ENCODE measurements at regions not wholly inside any gene's neighbourhood (a gene's known extent, or its start where the extent isn't known, plus 50 kb on each side); places are given as distances from the start of the nearest gene placed in this dataset.

DNA sequence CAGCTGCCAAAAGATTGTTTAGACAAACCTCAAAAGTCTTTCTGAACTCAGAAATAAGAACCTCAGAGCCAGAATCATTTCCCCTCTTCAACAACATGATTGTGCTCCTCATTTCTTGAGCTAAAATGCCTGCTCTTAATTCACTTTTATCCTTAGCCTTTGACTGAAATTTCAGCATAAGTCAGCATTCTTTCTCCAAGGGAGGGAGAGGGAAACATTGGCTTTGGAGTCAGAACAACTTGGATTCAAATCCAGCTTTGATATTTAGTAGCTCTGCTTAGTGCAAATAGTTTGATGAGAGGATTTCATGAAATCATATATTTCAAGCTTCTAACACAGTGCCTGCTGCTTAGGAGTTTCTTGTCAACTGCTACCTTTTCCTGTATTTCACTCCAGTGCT is 484.6 kb upstream of the INTU start:
- Histone ChIP-seq H3K36me3 (replicated peaks) (no peaks in the 10 kb centered on the region), H3K4me3 (ENCODE audit: low read depth, low read length) (no peak overlapping the region), H3K27me3 (replicated peaks) (no peaks in the 10 kb centered on the region), H3K27ac (no peak overlapping the region)
- TF ChIP-seq, protein P1, sequence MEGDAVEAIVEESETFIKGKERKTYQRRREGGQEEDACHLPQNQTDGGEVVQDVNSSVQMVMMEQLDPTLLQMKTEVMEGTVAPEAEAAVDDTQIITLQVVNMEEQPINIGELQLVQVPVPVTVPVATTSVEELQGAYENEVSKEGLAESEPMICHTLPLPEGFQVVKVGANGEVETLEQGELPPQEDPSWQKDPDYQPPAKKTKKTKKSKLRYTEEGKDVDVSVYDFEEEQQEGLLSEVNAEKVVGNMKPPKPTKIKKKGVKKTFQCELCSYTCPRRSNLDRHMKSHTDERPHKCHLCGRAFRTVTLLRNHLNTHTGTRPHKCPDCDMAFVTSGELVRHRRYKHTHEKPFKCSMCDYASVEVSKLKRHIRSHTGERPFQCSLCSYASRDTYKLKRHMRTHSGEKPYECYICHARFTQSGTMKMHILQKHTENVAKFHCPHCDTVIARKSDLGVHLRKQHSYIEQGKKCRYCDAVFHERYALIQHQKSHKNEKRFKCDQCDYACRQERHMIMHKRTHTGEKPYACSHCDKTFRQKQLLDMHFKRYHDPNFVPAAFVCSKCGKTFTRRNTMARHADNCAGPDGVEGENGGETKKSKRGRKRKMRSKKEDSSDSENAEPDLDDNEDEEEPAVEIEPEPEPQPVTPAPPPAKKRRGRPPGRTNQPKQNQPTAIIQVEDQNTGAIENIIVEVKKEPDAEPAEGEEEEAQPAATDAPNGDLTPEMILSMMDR (IDR thresholded peaks at IDR 0.05; ENCODE audit: low read depth, low read length, missing control alignments) = no peak
- no peak for DNase-seq
- in situ Hi-C loops (cut with HindIII; ENCODE audit: low pct_ligation_motif_present, low sequenced_read_pairs) = no loop called here

DNA sequence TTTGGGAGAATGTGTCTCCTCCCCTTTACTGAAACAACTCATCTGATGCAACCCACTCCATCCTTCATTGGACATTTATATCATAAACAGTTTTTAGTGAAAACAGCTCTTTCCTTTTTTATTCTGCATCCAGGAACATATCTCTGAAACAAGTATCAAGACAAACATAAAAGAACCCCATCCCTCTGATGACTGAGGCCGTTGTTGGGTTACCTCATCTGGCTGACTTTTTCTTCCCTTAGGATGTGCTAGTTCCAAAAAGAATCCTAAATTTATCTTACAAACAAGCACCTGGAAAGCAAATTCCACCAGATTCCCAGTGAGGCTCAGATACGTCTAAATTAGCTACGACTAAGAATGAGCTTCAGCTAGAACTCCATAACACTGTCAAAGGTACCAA is 483.7 kb upstream of the INTU start:
- Histone ChIP-seq H3K27ac (no peak overlapping the region), H3K4me3 (ENCODE audit: low read depth, low read length) (no peak overlapping the region), H3K27me3 (replicated peaks) (no peaks in the 10 kb centered on the region), H3K36me3 (replicated peaks) (no peaks in the 10 kb centered on the region)
- in situ Hi-C loops (cut with HindIII; ENCODE audit: low pct_ligation_motif_present, low sequenced_read_pairs) = no loop called here
- DNase-seq = no peak
- TF ChIP-seq, protein P1 (IDR thresholded peaks at IDR 0.05; ENCODE audit: low read depth, low read length, missing control alignments) = no peak

GRCh38 chr4:127151941-127152340 is 480.8 kb upstream of the INTU start:
- TF ChIP-seq, protein P1 (IDR thresholded peaks at IDR 0.05; ENCODE audit: low read depth, low read length, missing control alignments) = no peak
- in situ Hi-C loops (cut with HindIII; ENCODE audit: low pct_ligation_motif_present, low sequenced_read_pairs) = no loop called here

GRCh38 chr4:127155116-127155515 is 477.6 kb upstream of the INTU start:
- Histone ChIP-seq H3K27ac (no peak overlapping the region), H3K27me3 (replicated peaks) (no peaks in the 10 kb centered on the region), H3K36me3 (replicated peaks) (no peaks in the 10 kb centered on the region), H3K4me3 (ENCODE audit: low read depth, low read length) (no peak overlapping the region)
- DNase-seq = no peak
- TF ChIP-seq, protein P1 (IDR thresholded peaks at IDR 0.05; ENCODE audit: low read depth, low read length, missing control alignments) = no peak
- in situ Hi-C loops (cut with HindIII; ENCODE audit: low pct_ligation_motif_present, low sequenced_read_pairs) = no loop called here

More at GRCh38 chr4:127151941-127152340, 480.8 kb upstream of the INTU start:
- Histone ChIP-seq H3K36me3 (replicated peaks) (no peaks in the 10 kb centered on the region), H3K27ac (no peak overlapping the region), H3K4me3 (ENCODE audit: low read depth, low read length) (no peak overlapping the region), H3K27me3 (replicated peaks) (no peaks in the 10 kb centered on the region)
- no peak for DNase-seq

- TF ChIP-seq, protein P1 (IDR thresholded peaks at IDR 0.05; ENCODE audit: low read depth, low read length, missing control alignments) = no peak
- DNase-seq = no peak
- in situ Hi-C loops (cut with HindIII; ENCODE audit: low pct_ligation_motif_present, low sequenced_read_pairs) = no loop called here
- H3K27ac ChIP-seq = no peak overlapping the region
- no peak overlapping the region for H3K4me3 ChIP-seq (ENCODE audit: low read depth, low read length)
- H3K36me3 ChIP-seq (replicated peaks) = no peaks in the 10 kb centered on the region
- H3K27me3 ChIP-seq (replicated peaks) = no peaks in the 10 kb centered on the region
Measured at GRCh38 chr4:127155555-127155954, 477.2 kb upstream of the INTU start.

DNA sequence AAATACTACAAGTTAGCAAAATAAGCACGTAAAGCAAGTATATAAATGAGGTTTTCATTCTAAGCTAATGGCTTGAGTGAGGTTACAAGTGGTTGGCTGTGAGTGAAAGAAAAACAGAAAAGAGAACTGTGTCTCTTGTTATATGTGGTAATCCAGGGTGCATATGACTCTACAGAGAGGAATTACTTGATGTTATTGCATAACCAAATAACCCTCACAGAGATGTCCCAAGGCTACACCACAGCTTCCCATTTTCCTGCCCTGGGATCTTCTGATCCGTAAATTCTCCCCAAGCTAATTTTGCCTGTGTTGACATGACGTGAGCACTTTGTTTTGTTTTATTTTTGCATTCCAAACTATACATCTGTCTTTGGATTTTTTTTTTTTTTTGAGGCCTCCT is 470.0 kb upstream of the INTU start:
- Histone ChIP-seq H3K27me3 (replicated peaks) (no peaks in the 10 kb centered on the region), H3K27ac (no peak overlapping the region), H3K4me3 (ENCODE audit: low read depth, low read length) (no peak overlapping the region), H3K36me3 (replicated peaks) (no peaks in the 10 kb centered on the region)
- TF ChIP-seq, protein P1 (IDR thresholded peaks at IDR 0.05; ENCODE audit: low read depth, low read length, missing control alignments) = no peak
- peak; percentile 21 for DNase-seq
- in situ Hi-C loops (cut with HindIII; ENCODE audit: low pct_ligation_motif_present, low sequenced_read_pairs) = no loop called here
